Neural cell (in vitro differentiated cells): ENCODE measurements at regions not wholly inside any gene's neighbourhood (a gene's known extent, or its start where the extent isn't known, plus 50 kb on each side); places are given as distances from the start of the nearest gene placed in this dataset.

Experiments used
- H2AFZ ChIP-seq: fragments of 200-600, 300-800 bp; sonication (generic), shearing (Covaris generic); 2 replicates; pipeline ENCODE4 v1.6.0; 2014; ENCODE audit warnings: low read depth, mild to moderate bottlenecking, antibody characterized with exemption, low read length, moderate library complexity
- H3F3A ChIP-seq: fragments of 200-600 bp; shearing (Covaris generic); 2 replicates; pipeline ENCODE4 v1.6.1; 2016; ENCODE audit warnings: mild to moderate bottlenecking, moderate library complexity, mixed read lengths, antibody characterized with exemption, low read length; ENCODE audit not compliant: insufficient read depth, poor library complexity, severe bottlenecking
- H3K27ac ChIP-seq: fragments of 200-600, 300-800 bp; sonication (generic), shearing (Covaris generic); 2 replicates; pipeline ENCODE4 v1.5.1; 2014; ENCODE audit warnings: mild to moderate bottlenecking, low read length, moderate library complexity
- H3K27me3 ChIP-seq: fragments of 300-800, 200-600 bp; sonication (generic), shearing (Covaris generic); 2 replicates; pipeline ENCODE4 v1.6.0; 2014; ENCODE audit warnings: mild to moderate bottlenecking, low read depth, low read length, moderate library complexity; ENCODE audit not compliant: insufficient read depth
- H3K36me3 ChIP-seq: fragments of 300-800, 200-600 bp; sonication (generic), shearing (Covaris generic); 2 replicates; pipeline ENCODE4 v1.5.1; 2014; ENCODE audit warnings: mild to moderate bottlenecking, antibody characterized with exemption, low read length, moderate library complexity; ENCODE audit not compliant: insufficient read depth
- H3K4me2 ChIP-seq: fragments of 300-800, 200-600 bp; sonication (generic), shearing (Covaris generic); 2 replicates; pipeline ENCODE4 v1.6.0; 2014; ENCODE audit warnings: mild to moderate bottlenecking, low read length
- H3K4me3 ChIP-seq: fragments of 300-800, 200-600 bp; sonication (generic), shearing (Covaris generic); 2 replicates; pipeline ENCODE4 v1.5.1; 2014; ENCODE audit warnings: mild to moderate bottlenecking, low read length, moderate library complexity
- H3K79me2 ChIP-seq: fragments of 200-600 bp; shearing (Covaris generic); replicated peaks from 2 replicates; pipeline ENCODE4 v1.6.0; 2014; ENCODE audit warnings: mild to moderate bottlenecking, low read length, moderate library complexity; ENCODE audit not compliant: insufficient read depth
- H3K9ac ChIP-seq: fragments of 300-800, 200-600 bp; sonication (generic), shearing (Covaris generic); 2 replicates; pipeline ENCODE4 v1.6.1; 2016; ENCODE audit warnings: mild to moderate bottlenecking, low read length, mixed read lengths
- H3K9me2 ChIP-seq: fragments of 200-600 bp; shearing (Covaris generic); 2 replicates; pipeline ENCODE4 v1.6.1; 2016; ENCODE audit warnings: mild to moderate bottlenecking, low read length, mixed read lengths; ENCODE audit not compliant: insufficient read depth
- H3K9me3 ChIP-seq: fragments of 200-600, 300-800 bp; sonication (generic), shearing (Covaris generic); 2 replicates; pipeline ENCODE4 v1.6.1; 2016; ENCODE audit warnings: mild to moderate bottlenecking, mixed run types, low read length, moderate library complexity, mixed read lengths
- H4K20me1 ChIP-seq: fragments of 200-600 bp; shearing (Covaris generic); 2 replicates; pipeline ENCODE4 v1.6.1; 2016; ENCODE audit warnings: mild to moderate bottlenecking, mixed run types; ENCODE audit not compliant: insufficient read depth
- EP300 ChIP-seq: fragments of 450-650 bp; conservative IDR thresholded peaks from 2 replicates; pipeline ENCODE4 v1.6.1; 2014; ENCODE audit warnings: antibody characterized with exemption, mild to moderate bottlenecking, moderate library complexity; ENCODE audit not compliant: poor library complexity, severe bottlenecking
- EZH2 ChIP-seq: fragments of 200-600, 300-800 bp; shearing (Covaris generic), sonication (generic); IDR thresholded peaks from 2 replicates; pipeline ENCODE4 v1.6.1; 2014; ENCODE audit warnings: antibody characterized with exemption, low read length, borderline replicate concordance, mild to moderate bottlenecking; ENCODE audit not compliant: insufficient read depth, poor library complexity, severe bottlenecking
- MXI1 ChIP-seq: fragments of 450-650 bp; conservative IDR thresholded peaks from 2 replicates; pipeline ENCODE4 v1.6.1; 2014; ENCODE audit warnings: antibody characterized with exemption, mild to moderate bottlenecking; ENCODE audit not compliant: poor library complexity, severe bottlenecking
- POLR2AphosphoS5 ChIP-seq: IDR thresholded peaks from 2 replicates; pipeline ENCODE4 v1.6.1; 2012
- RAD21 ChIP-seq: fragments of 450-650 bp; conservative IDR thresholded peaks from 2 replicates; pipeline ENCODE4 v1.6.1; 2014; ENCODE audit warnings: antibody characterized with exemption, mild to moderate bottlenecking, moderate library complexity
- SMC3 ChIP-seq: fragments of 450-650 bp; conservative IDR thresholded peaks from 2 replicates; pipeline ENCODE4 v1.6.1; 2014; ENCODE audit warnings: antibody characterized with exemption, mild to moderate bottlenecking, moderate library complexity; ENCODE audit not compliant: poor library complexity
- TAF1 ChIP-seq: IDR thresholded peaks from 2 replicates; pipeline ENCODE4 v1.6.1; 2012; ENCODE audit warnings: low read depth
- TF ChIP-seq, protein P1 (sequence below): fragments of 450-650 bp; IDR thresholded peaks from 2 replicates; pipeline ENCODE4 v1.5.1; 2014; ENCODE audit warnings: antibody characterized with exemption, mild to moderate bottlenecking, moderate library complexity; ENCODE audit not compliant: poor library complexity, severe bottlenecking
- TF ChIP-seq, protein P2 (sequence below): IDR thresholded peaks from 2 replicates; pipeline ENCODE4 v1.6.1; 2012; ENCODE audit warnings: borderline replicate concordance

DNA sequence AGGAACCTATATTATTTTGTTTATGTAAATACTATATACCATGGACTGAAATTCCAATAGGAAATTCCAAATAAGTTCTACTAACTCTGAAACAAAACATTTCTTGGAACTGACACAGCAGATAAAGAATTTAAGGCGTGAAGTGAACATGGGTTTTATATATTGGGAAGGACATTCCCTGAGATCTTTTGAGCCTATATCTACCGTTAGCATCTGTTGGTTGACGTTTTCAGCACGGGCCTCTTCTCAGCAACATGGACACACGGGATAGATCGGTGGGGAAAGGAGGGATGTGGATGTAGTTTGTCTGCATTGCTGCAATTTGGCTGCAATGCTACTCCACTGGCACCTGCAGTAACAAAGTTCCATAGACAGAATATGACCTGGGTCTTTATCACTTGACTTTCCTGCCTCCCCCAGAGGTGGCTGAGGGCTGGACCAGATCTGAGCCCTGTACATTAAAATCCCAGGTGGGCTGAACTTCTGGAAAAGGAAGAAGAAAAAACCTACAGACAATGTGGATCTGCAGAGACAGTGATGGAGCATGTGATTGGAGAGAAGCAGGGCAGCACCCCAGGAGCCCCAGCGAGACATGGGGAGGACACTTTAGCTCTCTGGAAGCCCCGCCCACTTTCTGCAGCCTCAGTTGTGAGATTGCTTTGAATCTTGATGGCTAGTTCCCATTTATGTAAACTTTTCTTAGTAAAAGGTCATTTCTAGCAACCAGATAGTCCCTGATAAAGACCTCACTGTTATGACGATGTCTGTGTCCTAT lies 91.2 kb upstream of the CPEB4 start:
- Histone ChIP-seq H3F3A (no peaks in the 10 kb centered on the region), H4K20me1 (no peaks in the 10 kb centered on the region), H2AFZ (no peak overlapping the region)

DNA sequence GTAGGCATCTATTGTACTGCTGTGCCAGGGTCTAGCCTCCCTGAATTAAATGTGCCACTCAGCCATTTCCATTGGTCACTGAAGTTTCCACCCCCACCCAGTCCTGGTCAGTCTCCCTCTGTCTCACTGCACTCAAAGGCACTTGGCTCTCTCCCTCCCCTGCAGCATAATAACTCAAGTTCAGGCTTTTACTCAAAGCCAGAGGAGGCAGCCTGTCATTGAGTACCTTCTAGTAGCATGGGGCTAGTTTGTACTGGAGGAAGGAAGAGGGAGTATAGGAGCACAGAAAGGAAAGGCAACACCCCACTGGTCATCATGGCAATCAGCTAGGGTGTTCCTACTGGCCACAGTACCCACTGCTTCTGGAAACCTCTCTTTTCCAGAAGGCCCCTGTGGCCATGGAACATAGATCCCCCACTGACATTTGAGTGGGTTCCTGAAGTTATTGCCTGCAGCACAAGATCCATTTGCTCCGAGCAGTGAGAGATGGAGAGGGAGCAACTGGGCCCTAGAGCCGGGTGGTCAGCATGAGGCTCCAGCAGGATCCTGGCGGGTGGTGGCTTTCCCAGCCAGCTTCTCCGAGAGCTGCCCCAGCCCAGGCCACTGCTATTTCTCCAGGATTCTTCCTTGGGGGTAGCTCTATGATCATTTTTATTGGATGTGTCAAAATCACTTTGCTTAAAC lies 89.9 kb upstream of the CPEB4 start:
- no peak overlapping the region for H3K27ac ChIP-seq

More for the DNA sequence above, 91.2 kb upstream of the CPEB4 start:
- no peak overlapping the region for H3K4me3 ChIP-seq
- no peaks in the 10 kb centered on the region for H3K9me2 ChIP-seq
- no peaks in the 10 kb centered on the region for H3K36me3 ChIP-seq
- no peak overlapping the region for H3K9ac ChIP-seq
- H3K27me3 ChIP-seq = no peaks in the 10 kb centered on the region
- H3K27ac ChIP-seq = no peak overlapping the region
- H3K9me3 ChIP-seq = no peaks in the 10 kb centered on the region
- H3K79me2 ChIP-seq = no peaks in the 10 kb centered on the region
- no peak overlapping the region for H3K4me2 ChIP-seq
- no peak for TF ChIP-seq TAF1
- TF ChIP-seq, protein P1, sequence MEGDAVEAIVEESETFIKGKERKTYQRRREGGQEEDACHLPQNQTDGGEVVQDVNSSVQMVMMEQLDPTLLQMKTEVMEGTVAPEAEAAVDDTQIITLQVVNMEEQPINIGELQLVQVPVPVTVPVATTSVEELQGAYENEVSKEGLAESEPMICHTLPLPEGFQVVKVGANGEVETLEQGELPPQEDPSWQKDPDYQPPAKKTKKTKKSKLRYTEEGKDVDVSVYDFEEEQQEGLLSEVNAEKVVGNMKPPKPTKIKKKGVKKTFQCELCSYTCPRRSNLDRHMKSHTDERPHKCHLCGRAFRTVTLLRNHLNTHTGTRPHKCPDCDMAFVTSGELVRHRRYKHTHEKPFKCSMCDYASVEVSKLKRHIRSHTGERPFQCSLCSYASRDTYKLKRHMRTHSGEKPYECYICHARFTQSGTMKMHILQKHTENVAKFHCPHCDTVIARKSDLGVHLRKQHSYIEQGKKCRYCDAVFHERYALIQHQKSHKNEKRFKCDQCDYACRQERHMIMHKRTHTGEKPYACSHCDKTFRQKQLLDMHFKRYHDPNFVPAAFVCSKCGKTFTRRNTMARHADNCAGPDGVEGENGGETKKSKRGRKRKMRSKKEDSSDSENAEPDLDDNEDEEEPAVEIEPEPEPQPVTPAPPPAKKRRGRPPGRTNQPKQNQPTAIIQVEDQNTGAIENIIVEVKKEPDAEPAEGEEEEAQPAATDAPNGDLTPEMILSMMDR = no peak
- no peak for TF ChIP-seq EZH2
- TF ChIP-seq MXI1 = no peak
- no peak for TF ChIP-seq EP300
- no peak for TF ChIP-seq RAD21
- TF ChIP-seq POLR2AphosphoS5 = no peak

More for the DNA sequence above, 89.9 kb upstream of the CPEB4 start:
- H3K9ac ChIP-seq = no peak overlapping the region
- H3K4me3 ChIP-seq = no peak overlapping the region
- no peak for TF ChIP-seq RAD21
- no peak for TF ChIP-seq POLR2AphosphoS5
- no peak for TF ChIP-seq EZH2
- TF ChIP-seq, protein P1 = no peak
- no peak for TF ChIP-seq EP300
- TF ChIP-seq MXI1 = no peak
- TF ChIP-seq SMC3 = no peak
- TF ChIP-seq, protein P2, sequence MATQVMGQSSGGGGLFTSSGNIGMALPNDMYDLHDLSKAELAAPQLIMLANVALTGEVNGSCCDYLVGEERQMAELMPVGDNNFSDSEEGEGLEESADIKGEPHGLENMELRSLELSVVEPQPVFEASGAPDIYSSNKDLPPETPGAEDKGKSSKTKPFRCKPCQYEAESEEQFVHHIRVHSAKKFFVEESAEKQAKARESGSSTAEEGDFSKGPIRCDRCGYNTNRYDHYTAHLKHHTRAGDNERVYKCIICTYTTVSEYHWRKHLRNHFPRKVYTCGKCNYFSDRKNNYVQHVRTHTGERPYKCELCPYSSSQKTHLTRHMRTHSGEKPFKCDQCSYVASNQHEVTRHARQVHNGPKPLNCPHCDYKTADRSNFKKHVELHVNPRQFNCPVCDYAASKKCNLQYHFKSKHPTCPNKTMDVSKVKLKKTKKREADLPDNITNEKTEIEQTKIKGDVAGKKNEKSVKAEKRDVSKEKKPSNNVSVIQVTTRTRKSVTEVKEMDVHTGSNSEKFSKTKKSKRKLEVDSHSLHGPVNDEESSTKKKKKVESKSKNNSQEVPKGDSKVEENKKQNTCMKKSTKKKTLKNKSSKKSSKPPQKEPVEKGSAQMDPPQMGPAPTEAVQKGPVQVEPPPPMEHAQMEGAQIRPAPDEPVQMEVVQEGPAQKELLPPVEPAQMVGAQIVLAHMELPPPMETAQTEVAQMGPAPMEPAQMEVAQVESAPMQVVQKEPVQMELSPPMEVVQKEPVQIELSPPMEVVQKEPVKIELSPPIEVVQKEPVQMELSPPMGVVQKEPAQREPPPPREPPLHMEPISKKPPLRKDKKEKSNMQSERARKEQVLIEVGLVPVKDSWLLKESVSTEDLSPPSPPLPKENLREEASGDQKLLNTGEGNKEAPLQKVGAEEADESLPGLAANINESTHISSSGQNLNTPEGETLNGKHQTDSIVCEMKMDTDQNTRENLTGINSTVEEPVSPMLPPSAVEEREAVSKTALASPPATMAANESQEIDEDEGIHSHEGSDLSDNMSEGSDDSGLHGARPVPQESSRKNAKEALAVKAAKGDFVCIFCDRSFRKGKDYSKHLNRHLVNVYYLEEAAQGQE = no peak
- TF ChIP-seq TAF1 = no peak
- H4K20me1 ChIP-seq = no peaks in the 10 kb centered on the region
- no peaks in the 10 kb centered on the region for H3K9me3 ChIP-seq
- no peaks in the 10 kb centered on the region for H3K36me3 ChIP-seq
- H2AFZ ChIP-seq = no peak overlapping the region
- no peak overlapping the region for H3K4me2 ChIP-seq
- no peaks in the 10 kb centered on the region for H3K27me3 ChIP-seq
- H3K9me2 ChIP-seq = no peaks in the 10 kb centered on the region
- no peaks in the 10 kb centered on the region for H3K79me2 ChIP-seq
- no peaks in the 10 kb centered on the region for H3F3A ChIP-seq
